Mesothelial cell of epicardium (in vitro differentiated cells): ENCODE measurements at regions not wholly inside any gene's neighbourhood (a gene's known extent, or its start where the extent isn't known, plus 50 kb on each side); places are given as distances from the start of the nearest gene placed in this dataset.

Experiments used
- DNase-seq, 2 experiments: peaks; one replicate each; pipeline ENCODE4 v3.0.0; 2021; ENCODE audit warnings: low spot score in 2 of 2; ENCODE audit not compliant: unreplicated experiment in 2 of 2
- H3K27ac Mint-ChIP-seq: 2 replicates; pipeline ENCODE4 v1.8.0; 2021; ENCODE audit warnings: mixed read lengths
- H3K27me3 Mint-ChIP-seq: 2 replicates; pipeline ENCODE4 v1.8.0; 2021; ENCODE audit warnings: low read depth, mixed read lengths
- H3K36me3 Mint-ChIP-seq: 2 replicates; pipeline ENCODE4 v1.8.0; 2021; ENCODE audit warnings: mixed read lengths
- H3K4me1 Mint-ChIP-seq: 2 replicates; pipeline ENCODE4 v1.8.0; 2021; ENCODE audit warnings: mixed read lengths
- H3K4me3 Mint-ChIP-seq: 2 replicates; pipeline ENCODE4 v1.8.0; 2021; ENCODE audit warnings: mild to moderate bottlenecking, moderate library complexity, mixed read lengths
- H3K9me3 Mint-ChIP-seq: 2 replicates; pipeline ENCODE4 v1.8.0; 2021; ENCODE audit warnings: mixed read lengths
- CTCF ChIP-seq: fragments of 200-600 bp; sonication (generic); IDR thresholded peaks from one replicate; pipeline ENCODE4 v1.5.0; 2021; ENCODE audit warnings: antibody characterized with exemption; ENCODE audit not compliant: unreplicated experiment

DNA sequence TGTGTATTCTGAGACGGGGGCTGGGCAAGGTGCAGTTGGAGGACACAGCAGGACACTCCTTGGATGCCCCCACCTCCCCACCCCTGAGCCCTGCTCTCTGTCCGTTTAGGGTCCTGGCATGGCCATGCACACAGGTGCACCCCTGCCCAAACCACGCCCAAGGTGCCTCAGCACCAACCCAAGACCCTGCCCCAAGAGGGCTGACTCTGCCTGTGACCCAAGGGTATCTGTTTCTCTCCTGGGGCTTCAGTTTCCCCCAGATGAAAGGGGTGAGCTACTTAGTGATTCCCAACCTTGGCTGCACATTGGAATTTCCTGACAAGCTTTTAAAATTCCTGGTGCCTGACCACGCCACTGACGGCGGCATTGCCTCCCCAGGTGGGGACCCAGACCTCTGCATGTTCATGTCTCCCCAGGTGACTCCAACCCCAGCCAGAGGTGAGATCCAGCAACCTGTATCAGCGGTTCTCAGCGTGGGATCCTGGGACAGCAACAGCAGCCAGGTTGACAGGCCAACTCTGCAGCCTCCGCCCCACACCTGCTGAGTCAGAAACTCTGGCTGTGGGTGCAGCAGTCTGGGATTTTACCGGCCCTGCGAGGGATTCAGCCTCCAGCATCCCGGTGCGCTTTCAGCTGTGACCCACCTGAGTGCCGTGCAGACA lies 483.4 kb downstream of the NPHP4 start:
- Mint-ChIP-seq H3K36me3 (no peaks in the 10 kb centered on the region), H3K4me1 (peaks cover 26% of the 10 kb centered on the region), H3K4me3 (no peak overlapping the region), H3K9me3 (no peaks in the 10 kb centered on the region), H3K27ac (no peak overlapping the region), H3K27me3 (peaks cover 21% of the 10 kb centered on the region)
- no peak for TF ChIP-seq CTCF
- DNase-seq: no peak

GRCh38 chr1:5507340-5507739 lies 484.9 kb downstream of the NPHP4 start:
- Mint-ChIP-seq H3K36me3 (no peaks in the 10 kb centered on the region), H3K27me3 (peaks cover 21% of the 10 kb centered on the region), H3K9me3 (no peaks in the 10 kb centered on the region), H3K27ac (no peak overlapping the region), H3K4me1 (peaks cover 40% of the 10 kb centered on the region), H3K4me3 (no peak overlapping the region)
- DNase-seq: no peak
- no peak for TF ChIP-seq CTCF

DNA sequence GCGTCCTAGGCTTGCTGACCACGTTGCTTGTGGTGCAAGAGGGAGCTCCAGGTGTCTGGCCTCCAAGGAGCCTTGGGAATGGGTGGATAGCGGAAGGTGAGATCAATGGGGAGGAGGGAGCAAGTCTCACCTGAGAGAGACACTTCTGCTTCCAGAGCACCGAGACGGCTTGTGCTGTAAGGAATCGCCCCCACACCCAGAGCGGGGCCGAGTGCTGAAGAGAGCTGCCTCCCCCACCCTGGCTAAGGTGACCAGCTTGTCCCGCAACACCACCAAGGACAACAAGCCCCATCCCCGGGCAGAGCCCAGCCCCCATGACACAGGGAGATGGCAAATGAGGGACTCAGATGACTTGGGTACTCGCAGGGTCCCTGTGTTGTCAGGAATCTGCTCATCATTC lies 485.6 kb downstream of the NPHP4 start:
- no peak for DNase-seq
- H3K36me3 Mint-ChIP-seq: no peaks in the 10 kb centered on the region
- H3K4me1 Mint-ChIP-seq: peaks cover 47% of the 10 kb centered on the region
- TF ChIP-seq CTCF: no peak
- H3K9me3 Mint-ChIP-seq: no peaks in the 10 kb centered on the region
- no peak overlapping the region for H3K4me3 Mint-ChIP-seq
- peaks cover 21% of the 10 kb centered on the region for H3K27me3 Mint-ChIP-seq
- no peak overlapping the region for H3K27ac Mint-ChIP-seq

DNA sequence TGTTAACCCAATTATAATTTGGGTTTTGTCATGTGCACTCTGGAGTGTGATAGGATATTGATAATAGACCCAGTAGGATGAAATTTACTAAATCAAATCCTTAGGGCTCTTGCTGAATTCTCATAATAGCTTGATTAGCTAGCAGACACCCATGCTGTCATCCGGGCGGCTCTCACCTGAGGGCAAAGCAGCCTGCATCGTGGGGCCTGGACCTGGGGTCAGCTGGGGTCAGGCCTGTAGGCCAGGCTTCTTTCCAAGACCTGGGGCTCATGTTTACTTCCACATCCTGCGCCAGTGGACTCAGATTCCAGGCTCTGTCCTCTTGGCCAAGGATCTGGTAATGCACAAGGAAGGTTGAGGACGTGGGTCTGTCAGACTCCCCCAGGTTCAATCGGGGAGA lies 486.3 kb downstream of the NPHP4 start:
- Mint-ChIP-seq H3K27me3 (peaks cover 14% of the 10 kb centered on the region), H3K27ac (no peak overlapping the region), H3K9me3 (no peaks in the 10 kb centered on the region), H3K36me3 (no peaks in the 10 kb centered on the region), H3K4me3 (no peak overlapping the region), H3K4me1 (peaks cover 48% of the 10 kb centered on the region)
- no peak for TF ChIP-seq CTCF
- no peak for DNase-seq

GRCh38 chr1:5504364-5504740 lies 487.9 kb downstream of the NPHP4 start:
- H3K27me3 Mint-ChIP-seq: peaks cover 10% of the 10 kb centered on the region
- DNase-seq: peak in 1 of 2 experiments; percentile 11
- H3K36me3 Mint-ChIP-seq: no peaks in the 10 kb centered on the region
- TF ChIP-seq CTCF: no peak
- H3K27ac Mint-ChIP-seq: no peak overlapping the region
- H3K4me1 Mint-ChIP-seq: peaks cover 48% of the 10 kb centered on the region
- H3K4me3 Mint-ChIP-seq: no peak overlapping the region
- no peaks in the 10 kb centered on the region for H3K9me3 Mint-ChIP-seq
